Endodermal cell (in vitro differentiated cells): ENCODE measurements at regions not wholly inside any gene's neighbourhood (a gene's known extent, or its start where the extent isn't known, plus 50 kb on each side); places are given as distances from the start of the nearest gene placed in this dataset.
A peak's percentile ranks its signal among the peaks of the same experiment; 100 is the strongest.

Experiments
- DNase-seq: peaks from one replicate; pipeline ENCODE4 v3.0.0-alpha.2; 2017
- H3K27ac ChIP-seq: 2 replicates; pipeline ENCODE4 v1.5.1; 2013; ENCODE audit warnings: mild to moderate bottlenecking, low read depth, low read length, moderate library complexity
- H3K27me3 ChIP-seq: 2 replicates; pipeline ENCODE4 v1.6.1; 2013; ENCODE audit warnings: mild to moderate bottlenecking, low read length, moderate library complexity; ENCODE audit not compliant: insufficient read depth, control insufficient read depth, poor library complexity, severe bottlenecking
- H3K36me3 ChIP-seq: 2 replicates; pipeline ENCODE4 v1.7.0; 2013; ENCODE audit warnings: mild to moderate bottlenecking, low read length, moderate library complexity; ENCODE audit not compliant: control insufficient read depth, insufficient read depth
- H3K4me1 ChIP-seq: one replicate; pipeline ENCODE4 v1.7.0; 2013; ENCODE audit warnings: low read length; ENCODE audit not compliant: control insufficient read depth, insufficient read depth
- H3K4me3 ChIP-seq: 2 replicates; pipeline ENCODE4 v1.5.1; 2013; ENCODE audit warnings: mild to moderate bottlenecking, low read length, moderate library complexity
- H3K9ac ChIP-seq: 2 replicates; pipeline ENCODE4 v1.6.1; 2013; ENCODE audit warnings: mild to moderate bottlenecking, low read length, moderate library complexity; ENCODE audit not compliant: poor library complexity, severe bottlenecking; ENCODE audit errors: extremely low read depth
- H3K9me3 ChIP-seq: 2 replicates; pipeline ENCODE4 v1.6.1; 2013; ENCODE audit warnings: mild to moderate bottlenecking, low read length, moderate library complexity; ENCODE audit not compliant: control insufficient read depth
- H3K27ac Mint-ChIP-seq: 2 replicates; pipeline ENCODE4 v1.8.0; 2020; ENCODE audit warnings: mixed read lengths
- H3K27me3 Mint-ChIP-seq: 2 replicates; pipeline ENCODE4 v1.8.0; 2021; ENCODE audit warnings: mild to moderate bottlenecking, mixed read lengths; ENCODE audit not compliant: insufficient read depth
- H3K36me3 Mint-ChIP-seq: 2 replicates; pipeline ENCODE4 v1.8.0; 2020; ENCODE audit warnings: low read depth, mixed read lengths
- H3K4me1 Mint-ChIP-seq: 2 replicates; pipeline ENCODE4 v1.8.0; 2020; ENCODE audit warnings: mixed read lengths
- H3K4me3 Mint-ChIP-seq: 2 replicates; pipeline ENCODE4 v1.8.0; 2020; ENCODE audit warnings: mild to moderate bottlenecking, moderate library complexity, mixed read lengths
- H3K9me3 Mint-ChIP-seq: 2 replicates; pipeline ENCODE4 v1.8.0; 2020; ENCODE audit warnings: mild to moderate bottlenecking, mixed read lengths
- CTCF ChIP-seq: fragments of 200-600 bp; sonication (generic); conservative IDR thresholded peaks from 2 replicates; pipeline ENCODE4 v1.5.0; 2021; ENCODE audit warnings: antibody characterized with exemption, mild to moderate bottlenecking
- WGBS, 2 experiments: methylation state at CpG; one replicate each; pipeline versions ENCODE4 v1.1.5 to v1.1.7; 2013; ENCODE audit warnings: missing lambda C conversion rate in 2 of 2, mixed read lengths in 1 of 2; ENCODE audit not compliant: insufficient coverage in 1 of 2, insufficient read length in 1 of 2; 5-methylcytosine and 5-hydroxymethylcytosine counted together

DNA sequence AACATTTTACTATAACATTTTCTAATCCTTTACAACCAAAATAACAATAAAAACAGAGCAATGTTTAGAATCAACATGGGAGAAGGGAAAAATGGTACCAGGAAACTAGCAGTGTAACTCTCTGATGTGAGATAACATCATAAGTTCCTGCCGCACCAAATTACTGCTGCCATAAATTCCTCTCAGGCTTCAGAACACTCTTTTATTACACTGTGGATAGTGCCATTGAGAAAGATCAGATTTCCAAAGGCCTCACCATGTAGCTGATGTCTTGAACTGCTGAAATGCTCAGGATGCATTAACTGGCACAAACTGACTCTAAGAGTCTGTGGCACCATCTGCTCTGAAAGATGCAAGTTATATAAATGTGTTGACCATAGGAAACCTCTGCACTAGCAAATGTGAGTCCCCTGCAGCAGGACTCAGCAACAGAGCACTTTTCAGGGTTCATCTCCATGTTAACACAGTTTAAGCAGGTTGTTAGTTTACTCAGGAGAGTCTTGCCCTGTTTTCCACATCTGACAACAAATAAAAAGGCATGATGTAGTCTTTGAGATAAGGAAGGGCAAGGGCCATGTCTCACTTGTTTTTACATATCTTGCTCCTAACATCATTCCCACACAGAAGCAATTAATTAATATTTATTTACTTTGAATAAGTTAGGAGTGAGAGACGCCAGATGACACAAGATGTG lies 218.1 kb downstream of the CETN3 start:
- Histone ChIP-seq H3K27me3 (no peaks in the 10 kb centered on the region), H3K4me1 (no peaks in the 10 kb centered on the region), H3K27ac (no peak overlapping the region), H3K36me3 (no peaks in the 10 kb centered on the region), H3K9me3 (no peaks in the 10 kb centered on the region), H3K4me3 (no peak overlapping the region), H3K9ac (no peak overlapping the region)
- Mint-ChIP-seq H3K36me3 (no peaks in the 10 kb centered on the region), H3K27me3 (no peaks in the 10 kb centered on the region), H3K4me1 (peaks cover 3% of the 10 kb centered on the region), H3K9me3 (no peaks in the 10 kb centered on the region), H3K27ac (no peak overlapping the region), H3K4me3 (no peak overlapping the region)
- no peak for DNase-seq
- WGBS, 2 experiments, result 78% methylated on average over 2 of the region's 2 CpGs; no CpG with 5 or more reads in 1 of the 2 experiments
- no peak for TF ChIP-seq CTCF

DNA sequence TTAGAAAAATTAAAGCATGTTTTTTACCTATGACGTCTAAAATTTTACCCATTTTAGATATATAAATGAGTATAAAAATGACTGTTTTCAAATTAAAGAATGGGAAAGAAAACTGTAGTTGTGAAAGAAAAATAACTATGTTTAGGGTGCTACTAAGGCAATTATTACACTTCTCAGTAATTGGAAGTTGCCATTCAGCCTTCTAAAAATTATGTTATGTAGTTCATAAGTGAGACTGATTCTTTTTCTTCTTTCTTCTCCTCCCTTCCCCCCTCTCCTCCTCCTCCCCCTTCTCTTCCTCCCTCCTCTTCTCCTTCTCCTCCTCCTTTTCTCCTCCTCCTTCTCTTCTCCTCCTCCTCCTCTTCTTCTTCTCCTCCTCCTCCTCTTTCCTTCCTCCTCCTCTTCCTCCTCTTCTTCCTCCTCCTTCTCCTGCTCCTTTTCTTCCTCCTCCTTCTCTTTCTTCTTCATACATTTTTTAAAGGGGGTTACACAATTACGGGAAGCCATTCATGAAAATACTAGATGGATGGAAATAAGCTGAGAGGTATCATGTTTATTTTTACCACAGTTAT lies 223.6 kb downstream of the CETN3 start:
- no peak for TF ChIP-seq CTCF
- H3K4me3 Mint-ChIP-seq, result no peak overlapping the region
- no peaks in the 10 kb centered on the region for H3K9me3 Mint-ChIP-seq
- H3K27ac Mint-ChIP-seq, result no peak overlapping the region
- H3K27me3 ChIP-seq, result no peaks in the 10 kb centered on the region
- H3K9me3 ChIP-seq, result no peaks in the 10 kb centered on the region
- no peak overlapping the region for H3K9ac ChIP-seq
- H3K36me3 Mint-ChIP-seq, result no peaks in the 10 kb centered on the region
- peaks cover 20% of the 10 kb centered on the region for H3K4me1 Mint-ChIP-seq
- no peak for DNase-seq
- no peak overlapping the region for H3K27ac ChIP-seq
- no peak overlapping the region for H3K4me3 ChIP-seq
- 75% methylated on average over 1 of the region's 2 CpGs; no CpG with 5 or more reads in 1 of the 2 experiments for WGBS, 2 experiments
- no peaks in the 10 kb centered on the region for H3K36me3 ChIP-seq
- no peaks in the 10 kb centered on the region for H3K27me3 Mint-ChIP-seq
- peaks cover 8% of the 10 kb centered on the region for H3K4me1 ChIP-seq

- DNase-seq, result no peak
- H3K4me1 ChIP-seq, result peaks cover 8% of the 10 kb centered on the region
Observed at GRCh38 chr5:90184764-90185163, 224.8 kb downstream of the CETN3 start.

More at GRCh38 chr5:90184764-90185163, 224.8 kb downstream of the CETN3 start:
- no peak for TF ChIP-seq CTCF
- no peaks in the 10 kb centered on the region for H3K9me3 Mint-ChIP-seq
- no peaks in the 10 kb centered on the region for H3K36me3 Mint-ChIP-seq
- H3K27me3 Mint-ChIP-seq, result no peaks in the 10 kb centered on the region
- WGBS, 2 experiments, result 69 to 72% methylated on average over 5 of the region's 5 CpGs
- no peaks in the 10 kb centered on the region for H3K9me3 ChIP-seq
- no peaks in the 10 kb centered on the region for H3K27me3 ChIP-seq
- no peak overlapping the region for H3K27ac ChIP-seq
- peaks cover 20% of the 10 kb centered on the region for H3K4me1 Mint-ChIP-seq
- H3K4me3 Mint-ChIP-seq, result no peak overlapping the region
- no peak overlapping the region for H3K9ac ChIP-seq
- peak overlapping the region; percentile 34 for H3K27ac Mint-ChIP-seq
- no peaks in the 10 kb centered on the region for H3K36me3 ChIP-seq
- no peak overlapping the region for H3K4me3 ChIP-seq
